ENCODE measurements at regions not wholly inside any gene's neighbourhood (a gene's known extent, or its start where the extent isn't known, plus 50 kb on each side); places are given as distances from the start of the nearest gene placed in this dataset.

DNA sequence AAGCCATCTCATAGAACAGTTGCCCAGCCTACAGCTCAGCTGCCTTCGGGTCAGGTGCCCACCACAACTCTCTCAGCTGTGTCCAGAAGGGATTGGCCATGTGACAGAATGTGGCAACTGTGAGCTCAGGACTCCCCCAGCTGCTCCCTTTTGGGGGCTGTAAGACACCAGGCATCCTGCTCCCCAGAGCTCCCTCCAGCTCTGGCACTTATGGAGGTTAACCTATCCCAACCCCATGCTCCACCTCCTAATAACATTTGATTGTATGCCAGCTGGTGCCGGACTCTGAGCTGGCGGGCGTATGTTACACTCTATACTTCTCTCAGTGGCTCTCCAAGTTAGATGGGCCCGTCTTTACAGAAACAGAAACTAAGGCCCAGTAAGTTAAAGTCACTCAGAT is 222.8 kb downstream of the FAM43A start:
- no peak for TF ChIP-seq CTCF (IDR thresholded peaks at IDR 0.05; ENCODE audit: poor library complexity, severe bottlenecking)
- no peak for TF ChIP-seq POLR2AphosphoS5 (IDR thresholded peaks at IDR 0.05)
- TF ChIP-seq RAD21 (conservative IDR thresholded peaks at IDR 0.05): no peak
- no peak for TF ChIP-seq TAF1 (IDR thresholded peaks at IDR 0.05; ENCODE audit: low read depth)
- TF ChIP-seq SMC3 (conservative IDR thresholded peaks at IDR 0.05; ENCODE audit: poor library complexity): no peak
- no peak for TF ChIP-seq EZH2 (IDR thresholded peaks at IDR 0.05; ENCODE audit: borderline replicate concordance, insufficient read depth, low read length, poor library complexity, severe bottlenecking)
- TF ChIP-seq EP300 (conservative IDR thresholded peaks at IDR 0.05; ENCODE audit: poor library complexity, severe bottlenecking): no peak
